ENCODE measurements at regions not wholly inside any gene's neighbourhood (a gene's known extent, or its start where the extent isn't known, plus 50 kb on each side); places are given as distances from the start of the nearest gene placed in this dataset.

GRCh38 chr14:54058505-54058904 is 101.9 kb upstream of the BMP4 start:
- TF ChIP-seq YY1 (IDR thresholded peaks at IDR 0.05; ENCODE audit: low read depth) (no peak), MAX (IDR thresholded peaks at IDR 0.05) (no peak), CREB1 (IDR thresholded peaks at IDR 0.05; ENCODE audit: low read depth) (no peak), RAD21 (IDR thresholded peaks at IDR 0.05; ENCODE audit: low read depth) (no peak), EGR1 (IDR thresholded peaks at IDR 0.05) (no peak), REST (IDR thresholded peaks at IDR 0.05; ENCODE audit: low read depth) (no peak), EP300 (IDR thresholded peaks at IDR 0.05; ENCODE audit: borderline replicate concordance) (no peak), CEBPB (IDR thresholded peaks at IDR 0.05) (no peak), TCF12 (IDR thresholded peaks at IDR 0.05; ENCODE audit: low read depth) (no peak), FOXM1 (IDR thresholded peaks at IDR 0.05; ENCODE audit: borderline replicate concordance, low read depth) (no peak), USF1 (IDR thresholded peaks at IDR 0.05) (no peak), ZBTB7A (IDR thresholded peaks at IDR 0.05; ENCODE audit: low read depth) (no peak)

Measured in Ishikawa (cell line).